GM19025 (cell line): ENCODE measurements at regions not wholly inside any gene's neighbourhood (a gene's known extent, or its start where the extent isn't known, plus 50 kb on each side); places are given as distances from the start of the nearest gene placed in this dataset.
"Not testable (repeated sequence)": the region's sequence is repeated elsewhere in the genome, so short reads cannot be mapped to it uniquely, and the experiment has no call there.

Experiments
- ATAC-seq: cut with Tn5 transposase; IDR thresholded peaks from one replicate; pipeline ENCODE4 v1.9.1; 2021; ENCODE audit warnings: mild to moderate bottlenecking, low read depth, moderate library complexity; ENCODE audit not compliant: unreplicated experiment

DNA sequence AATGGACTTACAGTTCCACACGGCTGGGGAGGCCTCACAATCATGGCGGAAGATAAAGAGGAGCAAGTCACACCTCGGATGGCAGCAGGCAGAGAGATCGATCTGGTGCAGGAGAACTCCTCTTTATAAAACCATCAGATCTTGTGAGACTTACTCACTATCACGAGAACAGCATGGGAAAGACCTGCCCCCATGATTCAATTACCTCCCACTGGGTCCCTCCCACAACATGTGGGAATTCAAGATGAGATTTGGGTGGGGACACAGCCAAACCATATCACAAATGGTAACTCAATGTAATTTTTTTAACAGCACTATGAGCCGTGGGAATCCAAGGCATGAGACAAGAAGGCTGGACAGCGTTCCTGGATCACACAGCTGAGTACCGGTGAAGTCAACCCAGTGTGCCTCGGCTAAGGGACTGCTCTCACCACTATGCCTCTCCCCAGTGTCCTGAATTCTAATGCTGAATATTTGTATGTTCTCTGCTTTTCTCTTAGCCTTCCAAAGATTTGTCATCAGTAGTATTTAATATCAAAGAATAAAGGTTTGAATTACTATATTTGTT is 84.3 kb downstream of the IRS2 start:
- ATAC-seq = not testable (repeated sequence)

DNA sequence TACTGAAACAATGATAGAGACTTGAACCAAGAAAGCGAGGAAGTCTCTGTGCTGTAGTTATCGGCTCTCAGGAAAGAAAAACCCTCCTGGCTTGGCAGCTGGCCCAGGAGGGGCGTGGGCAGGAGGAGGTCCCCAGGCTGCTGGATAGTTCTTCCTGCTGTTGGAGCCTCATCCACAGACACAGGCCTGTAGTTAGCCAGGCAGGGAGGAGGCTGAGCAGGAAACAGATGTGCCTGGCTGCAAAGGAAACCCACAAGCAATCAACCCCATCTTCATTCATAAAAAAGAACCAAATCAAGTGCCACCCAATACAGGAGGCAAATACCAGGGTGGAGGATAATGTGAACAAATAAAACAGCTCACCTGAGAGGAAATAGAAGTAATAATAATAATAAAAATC is 86.2 kb downstream of the IRS2 start:
- no peak for ATAC-seq

DNA sequence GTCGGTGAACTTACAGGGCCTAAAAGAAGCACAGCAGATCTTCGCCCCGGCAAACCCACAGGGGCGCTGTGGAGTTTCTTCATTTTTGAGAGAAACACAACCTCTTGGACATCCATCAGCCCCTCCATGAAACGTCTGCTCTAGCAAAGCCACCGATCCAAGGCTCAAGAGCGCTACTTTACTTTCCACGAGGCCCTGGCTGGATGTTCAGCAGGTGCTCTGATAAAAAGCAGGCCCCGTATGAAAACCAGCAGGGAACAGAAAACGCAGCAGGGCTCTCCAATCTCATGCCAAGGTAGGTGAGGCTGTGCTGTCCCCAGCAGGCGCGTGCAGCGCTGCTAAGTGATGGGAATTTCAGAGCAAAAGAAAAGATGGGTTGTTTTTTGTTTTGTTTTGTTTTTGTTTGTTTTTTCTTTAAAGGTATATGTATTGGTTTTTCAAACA is 86.7 kb downstream of the IRS2 start:
- no peak for ATAC-seq

DNA sequence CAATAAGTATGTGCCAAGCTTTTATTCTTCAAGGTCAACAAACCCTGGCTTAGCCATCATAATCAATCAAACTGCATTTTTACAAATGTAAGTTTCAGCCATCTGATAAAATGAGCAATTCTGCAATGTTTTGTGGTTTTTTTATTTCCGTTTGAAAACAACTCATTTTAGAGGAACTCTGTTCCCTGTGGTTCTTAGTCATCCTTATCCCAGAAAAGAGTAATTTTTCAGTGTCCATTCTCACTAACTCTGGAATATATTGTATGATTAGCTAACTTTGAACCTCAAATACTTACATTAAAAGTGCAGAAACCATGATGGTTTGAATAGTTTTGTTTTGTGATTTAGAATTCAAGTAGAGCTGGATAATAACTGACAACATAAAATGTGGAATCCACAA is 87.6 kb downstream of the IRS2 start:
- no peak for ATAC-seq

DNA sequence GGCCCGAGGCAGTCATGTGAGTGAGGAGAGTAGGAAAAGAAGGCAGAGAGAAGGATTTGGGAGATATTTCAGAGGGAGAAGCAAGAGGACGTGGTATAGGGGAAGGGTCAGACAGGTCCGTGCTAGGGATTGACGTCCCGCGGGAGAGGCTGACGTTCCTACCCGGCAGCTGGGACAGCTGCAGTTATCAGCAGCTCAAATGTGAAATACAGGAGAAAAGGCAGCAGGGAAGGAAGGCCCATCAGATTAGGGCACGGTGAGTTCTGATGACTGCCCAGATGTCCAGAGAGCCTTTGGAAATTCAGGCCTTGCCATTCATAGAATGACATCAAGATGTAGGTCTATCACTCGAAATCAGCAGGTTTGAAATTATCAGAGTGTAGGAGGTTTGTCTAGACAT is 88.4 kb downstream of the IRS2 start:
- no peak for ATAC-seq

DNA sequence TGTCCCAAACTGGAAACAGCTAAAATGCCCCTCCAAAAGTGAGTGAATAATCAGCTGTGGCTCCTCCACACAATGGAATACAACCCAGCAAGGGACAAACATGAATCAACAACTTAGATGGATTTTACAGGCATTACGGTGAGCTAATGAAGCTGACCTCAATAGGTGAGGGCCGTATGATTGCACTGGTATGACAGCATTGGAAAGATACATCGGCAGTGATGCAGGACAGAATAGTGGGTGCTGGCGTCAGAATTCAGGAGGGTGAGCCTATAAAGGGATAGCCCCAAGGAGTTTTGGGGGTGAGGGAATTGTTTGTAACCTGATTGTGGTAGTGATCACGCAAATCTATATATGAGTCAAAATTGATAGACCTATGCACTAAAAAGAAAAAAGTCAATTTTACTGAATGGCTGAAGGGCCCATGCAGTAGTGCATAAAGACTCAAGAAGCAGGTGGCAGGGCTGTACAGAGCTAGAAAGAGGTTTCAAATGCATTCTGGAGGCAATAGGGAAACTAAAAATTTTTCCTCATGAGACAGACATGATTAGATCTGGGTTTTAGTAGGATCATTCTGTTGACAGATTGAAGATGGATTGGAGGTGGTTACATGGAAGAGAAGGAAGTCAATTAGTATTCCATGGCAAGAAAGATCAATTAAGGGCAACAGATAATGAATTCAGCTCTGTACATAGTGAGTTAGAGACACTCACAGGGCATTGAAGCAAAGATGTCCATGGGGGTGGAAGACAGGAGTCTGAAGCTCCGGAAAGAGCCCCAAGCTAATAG is 90.8 kb downstream of the IRS2 start:
- ATAC-seq = no peak

DNA sequence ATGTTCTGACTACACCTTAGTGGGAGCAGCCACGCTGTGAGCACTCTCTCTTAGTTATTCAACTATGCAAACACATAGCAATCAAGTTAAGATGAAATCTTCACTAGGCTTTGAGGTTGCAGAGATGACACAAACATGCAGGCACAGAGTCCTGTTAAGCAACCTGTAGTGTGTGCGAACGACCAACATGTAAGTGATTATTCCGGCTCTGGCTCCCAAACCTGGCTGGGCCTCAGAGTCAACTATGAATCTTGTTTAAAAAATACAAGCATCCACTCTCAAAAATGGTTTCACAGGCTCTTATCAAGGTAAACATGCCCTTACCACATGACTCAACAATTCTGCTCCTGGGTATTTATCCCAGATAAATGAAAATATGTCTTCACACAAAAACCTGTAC is 91.4 kb downstream of the IRS2 start:
- no peak for ATAC-seq

DNA sequence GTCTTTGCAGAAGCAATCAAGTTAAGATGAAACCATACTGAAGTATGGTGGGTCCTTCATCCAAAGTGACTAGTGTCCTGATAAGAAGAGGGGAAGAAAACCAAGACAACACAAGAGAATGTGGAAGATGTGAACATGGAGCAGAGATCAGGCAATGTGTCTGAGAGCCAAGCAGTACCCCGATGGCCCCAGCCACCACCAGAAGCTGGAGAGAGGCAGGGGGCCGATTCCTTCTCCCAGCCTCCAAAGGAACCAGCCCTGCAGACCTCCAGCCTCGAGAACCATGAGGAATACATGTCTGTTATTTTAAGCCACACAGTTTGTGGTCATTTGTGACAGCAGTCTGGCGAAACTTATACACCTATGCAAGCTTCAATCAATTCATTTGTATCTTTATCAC is 93.2 kb downstream of the IRS2 start:
- ATAC-seq = no peak

DNA sequence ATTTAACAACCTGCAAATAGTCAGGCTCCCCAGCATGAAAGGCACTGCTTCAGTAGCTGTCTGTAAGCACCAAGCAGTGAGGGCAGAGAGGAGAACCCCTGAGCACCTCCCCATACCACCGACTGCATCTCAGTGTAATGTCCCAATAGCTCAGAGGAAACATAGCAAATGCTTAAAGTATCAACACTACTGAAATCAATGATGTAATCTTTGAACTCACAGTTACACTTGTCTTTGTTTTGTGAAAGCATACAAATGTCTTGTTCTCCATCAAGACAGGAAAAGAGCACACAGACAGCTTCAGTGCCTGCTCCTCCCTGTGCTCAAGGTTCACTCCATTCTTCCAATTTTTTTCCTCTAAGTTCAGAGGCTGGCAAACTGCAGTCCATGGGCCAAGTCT is 94.7 kb downstream of the IRS2 start:
- ATAC-seq = no peak

DNA sequence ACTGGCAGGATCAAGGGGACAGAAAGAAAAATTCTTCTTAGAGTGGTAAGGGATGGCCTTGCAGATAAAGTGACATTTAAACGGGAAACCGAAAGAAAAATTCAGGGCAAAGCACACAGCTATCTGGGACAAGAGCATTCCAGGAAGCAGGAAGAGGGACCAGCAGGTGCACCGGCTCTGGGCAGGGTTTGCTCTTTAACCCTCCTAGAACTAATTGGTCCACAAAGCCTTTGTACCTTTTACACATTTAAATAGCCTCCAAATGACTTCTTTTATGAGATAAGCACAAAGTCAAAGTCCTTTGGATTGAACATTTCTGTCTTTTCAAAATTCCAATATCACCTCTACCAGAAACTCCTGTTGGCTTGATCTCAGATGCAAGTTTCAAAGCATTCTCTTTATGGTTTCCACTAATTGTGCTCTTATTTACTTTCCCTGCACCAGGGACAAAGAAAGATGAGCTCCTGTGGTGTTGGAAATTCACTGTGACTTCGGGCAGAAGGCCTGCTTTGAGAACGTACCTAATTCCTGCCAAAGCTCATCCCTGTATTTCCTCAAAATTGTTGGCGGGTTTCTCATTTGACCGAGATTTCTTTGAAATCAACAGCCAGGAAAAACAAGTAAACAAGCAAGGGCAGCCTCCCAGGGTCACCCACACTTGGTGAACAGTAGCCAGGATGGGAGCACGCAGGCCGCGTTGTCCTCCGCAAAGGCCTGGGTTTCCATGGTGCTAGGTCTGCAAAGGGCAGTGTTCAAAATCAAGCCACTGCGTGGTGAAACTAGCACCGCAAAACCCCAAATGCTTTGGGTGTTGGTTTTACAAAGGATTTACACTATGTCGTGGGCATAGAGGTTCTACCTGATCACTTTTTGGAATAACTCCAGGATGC is 98.6 kb downstream of the IRS2 start:
- no peak for ATAC-seq

DNA sequence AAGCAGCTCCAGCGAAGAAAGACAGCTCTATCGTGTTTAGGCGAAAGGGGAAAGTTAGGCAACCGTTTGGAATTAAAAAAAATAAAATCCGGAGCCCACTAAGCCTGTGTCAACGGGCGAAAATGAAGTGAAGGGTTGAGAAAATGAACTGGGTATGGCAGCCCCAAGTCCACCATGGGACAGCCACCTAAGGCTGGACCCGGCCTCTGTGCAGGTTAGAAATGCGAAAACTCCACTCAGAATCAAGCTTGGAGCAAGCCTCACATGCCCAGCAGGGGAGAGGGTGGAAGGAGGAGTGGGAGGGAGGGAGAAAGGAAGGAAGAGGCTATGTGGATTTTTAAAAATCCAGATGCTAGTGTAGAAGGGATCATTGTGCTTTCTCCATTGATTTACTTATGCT is 101.2 kb downstream of the IRS2 start:
- no peak for ATAC-seq

DNA sequence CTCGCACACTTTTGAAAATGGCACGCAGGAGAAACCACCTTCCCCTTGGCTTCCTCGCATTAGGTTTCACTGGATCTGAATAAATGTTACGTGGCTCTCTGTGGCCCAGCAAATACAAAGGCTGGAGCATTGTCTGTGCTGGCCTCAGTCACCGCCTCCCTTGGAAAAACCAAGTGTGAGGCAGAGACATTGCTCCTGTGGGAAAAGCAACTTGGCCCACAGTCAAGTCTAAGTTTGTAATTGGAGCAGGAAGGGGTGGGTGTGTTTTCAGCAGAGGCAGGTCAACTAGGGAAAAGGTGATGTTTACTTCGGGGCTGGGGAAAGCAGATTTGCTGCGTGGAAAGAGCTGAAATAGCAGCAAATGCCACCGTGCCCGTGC is 101.6 kb downstream of the IRS2 start:
- ATAC-seq = no peak

DNA sequence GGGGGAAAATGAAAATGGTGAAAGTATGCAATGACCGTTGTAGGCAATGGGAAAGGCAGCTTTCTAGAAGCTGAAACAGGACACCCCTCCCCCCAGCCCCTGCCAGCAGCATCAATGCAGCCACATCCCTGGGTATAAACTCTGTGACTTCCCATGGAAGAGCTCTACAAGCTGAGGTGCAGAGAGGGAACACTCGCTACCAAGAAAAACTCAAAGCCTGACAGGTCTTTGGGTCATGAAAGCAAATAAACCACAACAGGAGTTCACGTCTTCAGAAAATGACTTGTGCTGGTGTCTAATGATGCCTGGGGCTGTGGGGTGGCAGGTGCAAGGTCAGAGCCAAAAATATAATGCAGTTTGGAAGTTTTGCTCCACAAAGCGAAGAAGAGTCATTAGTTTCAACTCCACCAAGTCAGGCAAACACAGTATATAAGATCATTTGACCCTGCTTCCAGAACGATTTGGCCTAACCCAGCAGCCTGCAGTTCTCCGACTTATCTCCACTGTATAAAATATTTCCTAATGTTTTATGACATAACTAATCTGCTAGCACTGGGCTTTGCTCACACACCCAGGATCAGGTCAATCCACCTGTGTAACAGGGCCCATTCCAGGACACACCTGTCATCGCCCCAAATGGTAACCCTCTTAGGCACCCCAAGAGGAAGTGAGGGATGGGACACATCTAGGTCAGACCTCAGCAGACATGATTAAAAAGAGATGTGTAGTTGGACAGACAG is 102.1 kb downstream of the IRS2 start:
- no peak for ATAC-seq

DNA sequence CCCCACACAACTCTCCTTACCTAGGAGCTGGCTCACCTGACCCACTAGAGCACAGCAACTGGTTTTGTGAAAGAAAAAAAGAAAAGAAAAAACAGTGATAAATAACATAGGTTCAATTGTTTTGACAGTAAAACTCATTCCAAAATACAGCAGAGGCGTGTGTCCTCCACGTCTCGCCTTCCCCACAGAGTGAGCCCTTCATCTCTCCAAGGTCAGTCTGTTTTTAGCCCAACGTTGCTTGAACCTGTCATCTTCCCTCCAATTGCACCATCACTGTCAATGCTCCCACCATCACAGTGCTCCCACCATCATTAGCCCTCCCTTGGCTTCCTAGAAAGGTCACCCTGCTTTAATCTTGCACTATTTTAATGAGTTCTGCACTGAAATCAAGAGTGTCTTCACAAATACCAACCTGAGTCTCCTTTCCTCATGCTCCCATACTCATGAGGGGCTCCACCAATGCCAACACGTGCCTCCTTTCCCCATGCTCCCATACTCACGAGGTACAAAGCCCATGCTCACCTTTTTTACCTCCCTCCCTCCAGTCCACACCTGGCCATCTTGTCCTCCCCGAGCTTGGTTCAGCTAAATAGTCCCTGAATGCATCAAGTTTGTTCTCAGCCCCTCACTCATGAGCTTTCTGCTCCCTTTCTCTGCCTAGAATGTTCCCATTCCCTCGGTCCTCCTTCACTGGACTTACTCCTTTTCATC is 103.7 kb downstream of the IRS2 start:
- no peak for ATAC-seq

DNA sequence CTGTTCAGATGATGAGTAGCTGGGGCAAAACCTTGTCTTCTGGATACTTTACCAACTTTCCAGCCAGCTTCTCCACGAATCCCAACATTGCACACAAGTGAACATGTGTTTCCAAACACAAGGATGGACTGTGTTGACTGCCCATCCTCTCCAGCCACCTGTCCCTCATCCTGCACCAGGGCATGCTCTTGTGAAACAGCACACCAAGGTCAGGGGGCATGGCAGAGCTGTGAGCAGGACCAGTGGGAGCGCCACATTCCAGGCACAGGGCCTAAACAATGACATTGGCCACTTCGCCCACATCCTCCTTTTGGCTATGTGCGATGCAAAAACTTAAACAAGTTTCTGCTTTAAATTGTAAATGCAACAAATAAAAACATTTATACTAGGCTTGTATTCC is 105.5 kb downstream of the IRS2 start:
- no peak for ATAC-seq

DNA sequence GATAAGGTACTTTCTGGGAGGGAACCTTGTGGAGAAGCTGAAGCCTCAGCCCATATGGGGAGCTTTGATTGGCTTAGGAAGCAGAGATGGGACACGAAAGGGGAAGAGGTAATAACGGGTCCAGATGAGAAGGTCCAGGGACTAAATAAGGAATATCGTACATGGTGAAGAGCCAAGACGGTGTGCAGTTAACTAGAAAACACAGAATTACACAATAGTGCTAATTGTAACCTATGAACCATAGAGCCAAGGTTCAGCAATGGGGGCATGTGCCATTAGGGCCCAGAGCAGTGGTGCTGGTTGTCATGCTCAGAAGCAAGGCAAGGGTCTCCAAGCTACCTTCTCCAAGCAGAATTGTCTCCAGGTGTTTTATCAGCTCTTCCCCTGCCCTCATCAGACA is 106.1 kb downstream of the IRS2 start:
- no peak for ATAC-seq

DNA sequence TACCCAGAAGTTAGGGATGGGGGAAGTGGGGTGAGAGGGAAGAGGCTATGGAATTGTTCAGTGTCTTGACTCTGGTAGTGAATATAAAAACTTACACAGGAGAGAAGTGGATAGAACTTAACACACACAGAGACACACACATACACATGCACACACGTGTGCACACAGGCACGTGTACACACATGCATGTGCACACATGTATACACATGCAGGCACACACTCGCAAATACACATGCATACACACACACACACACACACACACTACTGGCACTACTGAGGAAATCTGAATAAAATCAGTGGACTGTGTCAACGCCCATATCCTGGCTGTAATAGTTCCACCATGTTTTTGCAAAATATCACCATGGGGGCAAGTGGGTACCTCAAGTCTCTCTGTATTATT is 107.9 kb downstream of the IRS2 start:
- ATAC-seq = no peak

DNA sequence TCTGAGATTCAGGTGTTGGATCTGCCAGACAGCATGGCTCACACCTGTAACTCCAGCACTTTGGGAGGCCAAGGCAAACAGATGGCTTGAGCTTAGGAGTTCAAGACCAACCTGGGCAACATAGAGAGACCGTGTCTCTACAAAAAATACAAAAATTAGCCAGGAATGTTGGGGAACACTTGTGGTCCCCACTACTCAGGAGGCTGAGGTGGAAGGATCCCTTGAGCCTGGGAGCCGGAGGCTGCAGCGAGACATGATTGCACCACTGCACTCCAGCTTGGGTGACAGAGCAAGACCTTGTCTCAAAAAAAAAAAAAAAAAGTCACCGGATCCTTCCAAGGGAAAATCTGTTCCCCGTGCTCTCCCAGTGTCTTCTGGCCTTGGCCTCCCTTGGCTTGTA is 109.2 kb downstream of the IRS2 start:
- ATAC-seq = no peak

DNA sequence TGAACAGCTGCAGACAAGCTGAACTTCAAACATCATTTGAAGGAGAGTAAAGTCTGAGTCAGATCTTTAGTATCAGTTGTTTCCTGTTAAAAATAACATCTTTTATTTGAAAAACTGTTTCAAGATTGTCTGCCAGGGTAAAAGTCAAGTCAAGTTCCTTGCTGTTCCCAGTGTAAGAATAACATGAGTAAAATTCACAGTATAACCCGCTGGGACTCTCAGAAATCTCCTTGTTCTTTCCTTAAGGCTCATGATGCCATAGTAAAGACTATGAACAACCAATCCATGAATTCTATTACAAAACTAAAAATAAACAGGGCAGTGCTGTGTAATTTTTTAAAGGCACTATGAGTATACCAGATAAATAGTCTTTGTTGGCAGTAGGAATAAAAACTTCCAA is 112.9 kb downstream of the IRS2 start:
- no peak for ATAC-seq

DNA sequence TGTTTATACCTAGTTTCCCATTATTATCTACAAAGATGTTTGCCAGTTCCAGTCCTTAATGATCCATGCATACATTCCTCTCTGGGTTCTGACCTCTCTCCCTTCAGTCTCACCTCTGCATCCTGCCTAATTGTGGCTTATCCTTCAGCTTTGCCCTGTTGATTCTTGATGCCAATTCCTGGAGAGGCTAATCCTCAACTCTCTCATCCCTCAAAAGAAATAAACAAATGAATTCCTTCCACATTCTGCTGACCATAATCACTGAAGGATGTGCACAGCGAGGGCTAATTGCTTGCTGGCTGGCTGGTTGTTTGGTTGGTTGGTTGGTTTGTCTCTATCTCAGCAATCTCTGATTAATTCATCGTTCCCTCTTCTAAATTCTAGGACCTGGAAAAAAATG is 113.8 kb downstream of the IRS2 start:
- ATAC-seq = no peak
